ENCODE measurements at regions not wholly inside any gene's neighbourhood (a gene's known extent, or its start where the extent isn't known, plus 50 kb on each side); places are given as distances from the start of the nearest gene placed in this dataset.

DNA sequence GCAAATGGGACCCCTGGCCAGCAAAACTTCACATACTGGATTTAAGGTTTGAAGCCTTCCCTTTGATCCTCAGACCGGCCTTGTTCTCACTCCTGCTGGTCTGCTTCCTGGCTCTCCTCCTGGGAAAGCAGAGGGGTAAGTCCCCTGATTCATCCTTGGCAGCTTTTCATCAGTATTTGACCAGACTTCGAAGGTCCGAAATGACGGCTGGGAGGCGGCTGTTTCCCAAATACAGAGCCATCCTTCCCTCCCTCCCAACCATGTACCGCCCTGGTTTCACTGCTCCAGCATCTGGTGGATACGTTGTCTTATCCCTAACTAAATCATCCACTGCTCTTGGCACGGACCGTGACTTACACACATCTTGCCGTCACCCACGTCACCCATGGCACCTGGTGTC, 265.5 kb downstream of the BCOR start:
- Mint-ChIP-seq H3K27ac (no peak overlapping the region), H3K36me3 (ENCODE audit: low read depth) (no peaks in the 10 kb centered on the region), H3K27me3 (peaks cover 29% of the 10 kb centered on the region), H3K9me3 (no peaks in the 10 kb centered on the region), H3K4me1 (peaks cover 17% of the 10 kb centered on the region), H3K4me3 (no peak overlapping the region)
- intact Hi-C loops (cut with micrococcal nuclease), result no loop called here
- POLR2A ChIA-PET, result no interaction called here
- ATAC-seq (ENCODE audit: low read depth) (no peak), DNase-seq (no peak)
- TF ChIP-seq, protein P1, sequence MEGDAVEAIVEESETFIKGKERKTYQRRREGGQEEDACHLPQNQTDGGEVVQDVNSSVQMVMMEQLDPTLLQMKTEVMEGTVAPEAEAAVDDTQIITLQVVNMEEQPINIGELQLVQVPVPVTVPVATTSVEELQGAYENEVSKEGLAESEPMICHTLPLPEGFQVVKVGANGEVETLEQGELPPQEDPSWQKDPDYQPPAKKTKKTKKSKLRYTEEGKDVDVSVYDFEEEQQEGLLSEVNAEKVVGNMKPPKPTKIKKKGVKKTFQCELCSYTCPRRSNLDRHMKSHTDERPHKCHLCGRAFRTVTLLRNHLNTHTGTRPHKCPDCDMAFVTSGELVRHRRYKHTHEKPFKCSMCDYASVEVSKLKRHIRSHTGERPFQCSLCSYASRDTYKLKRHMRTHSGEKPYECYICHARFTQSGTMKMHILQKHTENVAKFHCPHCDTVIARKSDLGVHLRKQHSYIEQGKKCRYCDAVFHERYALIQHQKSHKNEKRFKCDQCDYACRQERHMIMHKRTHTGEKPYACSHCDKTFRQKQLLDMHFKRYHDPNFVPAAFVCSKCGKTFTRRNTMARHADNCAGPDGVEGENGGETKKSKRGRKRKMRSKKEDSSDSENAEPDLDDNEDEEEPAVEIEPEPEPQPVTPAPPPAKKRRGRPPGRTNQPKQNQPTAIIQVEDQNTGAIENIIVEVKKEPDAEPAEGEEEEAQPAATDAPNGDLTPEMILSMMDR (IDR thresholded peaks at IDR 0.05), result no peak
- CTCF ChIA-PET, result no interaction called here

DNA sequence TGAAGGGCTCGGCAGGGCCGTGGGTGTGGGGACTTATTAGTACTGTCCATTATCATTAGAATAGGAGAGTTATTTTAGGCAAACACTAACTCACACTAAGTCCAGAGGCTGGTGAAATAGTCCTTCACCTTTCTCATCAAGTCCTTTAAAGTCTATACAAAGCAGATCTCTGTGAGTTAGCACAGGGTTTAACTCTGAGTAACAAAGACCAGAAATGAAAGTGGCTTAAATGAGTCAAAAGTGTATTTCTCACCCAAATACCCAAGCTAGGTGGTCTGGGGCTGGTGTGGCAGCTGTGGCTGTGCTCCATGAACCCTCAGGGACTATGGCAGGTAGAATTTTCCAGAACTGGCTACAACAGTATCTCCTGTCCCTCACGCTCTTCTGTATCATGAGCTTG, 263.2 kb downstream of the BCOR start:
- no peaks in the 10 kb centered on the region for H3K36me3 Mint-ChIP-seq (ENCODE audit: low read depth)
- DNase-seq, result no peak
- H3K4me3 Mint-ChIP-seq, result no peak overlapping the region
- peaks cover 27% of the 10 kb centered on the region for H3K27me3 Mint-ChIP-seq
- TF ChIP-seq, protein P1 (IDR thresholded peaks at IDR 0.05), result no peak
- intact Hi-C loops (cut with micrococcal nuclease), result no loop called here
- no peak overlapping the region for H3K27ac Mint-ChIP-seq
- CTCF ChIA-PET, result no interaction called here
- H3K9me3 Mint-ChIP-seq, result no peaks in the 10 kb centered on the region
- POLR2A ChIA-PET, result no interaction called here
- no peaks in the 10 kb centered on the region for H3K4me1 Mint-ChIP-seq
- ATAC-seq (ENCODE audit: low read depth), result no peak

DNA sequence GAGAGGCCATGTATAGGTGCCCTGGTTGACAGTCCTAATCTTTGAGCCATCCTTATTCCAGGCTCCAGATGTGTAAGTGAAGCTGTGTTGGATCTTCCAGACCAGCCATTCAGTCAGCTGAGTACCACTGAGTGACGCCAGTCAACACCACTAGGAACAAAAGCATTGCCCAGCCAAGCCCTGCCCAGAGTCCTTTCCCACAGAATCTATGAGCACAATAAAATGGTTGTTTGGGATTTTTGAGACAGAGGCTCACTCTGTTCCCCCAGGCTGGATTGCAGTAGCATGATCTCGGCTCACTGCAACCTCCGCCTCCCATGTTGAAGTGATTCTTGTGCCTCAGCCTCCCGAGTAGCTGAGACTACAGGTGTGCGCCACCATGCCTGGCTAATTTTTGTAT, 262.5 kb downstream of the BCOR start:
- TF ChIP-seq, protein P1 (IDR thresholded peaks at IDR 0.05), result no peak
- DNase-seq (no peak), ATAC-seq (ENCODE audit: low read depth) (no peak)
- POLR2A ChIA-PET, result no interaction called here
- no peaks in the 10 kb centered on the region for H3K4me1 Mint-ChIP-seq
- H3K27ac Mint-ChIP-seq, result no peak overlapping the region
- intact Hi-C loops (cut with micrococcal nuclease), result no loop called here
- no peak overlapping the region for H3K4me3 Mint-ChIP-seq
- no peaks in the 10 kb centered on the region for H3K36me3 Mint-ChIP-seq (ENCODE audit: low read depth)
- CTCF ChIA-PET, result no interaction called here
- peaks cover 22% of the 10 kb centered on the region for H3K27me3 Mint-ChIP-seq
- no peaks in the 10 kb centered on the region for H3K9me3 Mint-ChIP-seq

DNA sequence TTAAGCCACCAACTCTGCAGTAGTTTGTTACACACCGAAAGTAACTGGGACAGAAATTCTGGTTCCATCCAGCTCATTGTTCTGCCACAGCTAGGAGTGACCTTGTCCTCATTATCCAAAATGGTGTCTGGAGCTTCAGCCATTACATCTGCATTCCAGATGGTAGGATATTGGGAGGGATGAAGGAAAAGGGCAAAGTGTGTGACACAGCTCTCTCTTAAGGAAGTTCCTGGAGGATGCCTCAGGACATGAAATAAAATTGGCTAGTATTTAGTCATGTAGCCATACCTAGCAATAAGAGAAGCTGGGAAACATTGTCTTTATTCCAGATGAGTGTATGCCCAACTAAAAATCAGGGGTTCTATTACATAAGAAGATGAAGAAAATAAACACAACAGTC, 262.0 kb downstream of the BCOR start:
- H3K27ac Mint-ChIP-seq, result no peak overlapping the region
- no peak overlapping the region for H3K4me3 Mint-ChIP-seq
- intact Hi-C loops (cut with micrococcal nuclease), result no loop called here
- CTCF ChIA-PET, result no interaction called here
- H3K9me3 Mint-ChIP-seq, result no peaks in the 10 kb centered on the region
- H3K27me3 Mint-ChIP-seq, result peaks cover 24% of the 10 kb centered on the region
- TF ChIP-seq, protein P1 (IDR thresholded peaks at IDR 0.05), result no peak
- POLR2A ChIA-PET, result interaction anchor here (0.6 kb wide), 2 partner anchors 240 to 300 kb away, joined by 3 to 4 read pairs; no protein-coding TSS in a partner anchor
- ATAC-seq (ENCODE audit: low read depth), result no peak
- no peaks in the 10 kb centered on the region for H3K36me3 Mint-ChIP-seq (ENCODE audit: low read depth)
- no peak for DNase-seq
- H3K4me1 Mint-ChIP-seq, result no peaks in the 10 kb centered on the region

DNA sequence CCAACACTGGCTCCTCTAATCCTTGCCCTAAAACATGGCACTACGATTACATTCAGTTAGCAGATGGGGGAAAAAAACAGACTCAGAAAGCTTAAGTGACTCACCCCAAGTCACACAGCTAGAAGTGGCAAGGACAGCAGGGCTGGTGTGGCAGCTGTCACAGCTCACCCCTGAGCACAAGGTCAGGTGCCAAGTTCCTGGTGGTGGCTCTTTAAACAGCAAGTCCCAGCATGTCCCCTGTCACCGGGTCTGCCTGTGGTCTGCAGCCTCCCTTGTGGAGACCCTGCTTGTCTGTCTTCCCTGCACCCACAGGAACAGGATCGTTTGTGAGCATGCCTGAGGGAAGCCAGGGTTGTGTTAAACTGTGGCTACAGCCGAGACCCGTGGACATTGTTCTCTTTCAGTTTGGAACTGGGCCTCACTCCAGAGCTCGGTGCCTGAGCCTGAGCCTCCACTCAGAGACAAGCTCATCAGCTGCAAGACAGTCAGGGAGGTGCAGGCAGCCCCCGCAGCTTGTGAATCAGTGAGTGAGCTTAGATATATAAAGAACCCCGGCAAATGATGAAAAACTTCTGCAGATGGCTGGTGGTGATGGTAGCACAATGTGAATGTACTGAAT, 260.8 kb downstream of the BCOR start:
- TF ChIP-seq, protein P1 (IDR thresholded peaks at IDR 0.05), result no peak
- Mint-ChIP-seq H3K27me3 (peaks cover 24% of the 10 kb centered on the region), H3K9me3 (no peaks in the 10 kb centered on the region), H3K4me3 (no peak overlapping the region), H3K36me3 (ENCODE audit: low read depth) (no peaks in the 10 kb centered on the region), H3K4me1 (no peaks in the 10 kb centered on the region), H3K27ac (no peak overlapping the region)
- ATAC-seq (ENCODE audit: low read depth) (no peak), DNase-seq (no peak)
- intact Hi-C loops (cut with micrococcal nuclease), result no loop called here
- ChIA-PET CTCF (no interaction called here), POLR2A (no interaction called here)
